K562 (cell line): ENCODE measurements at regions not wholly inside any gene's neighbourhood (a gene's known extent, or its start where the extent isn't known, plus 50 kb on each side); places are given as distances from the start of the nearest gene placed in this dataset.

Experiments used
- CHCHD3 ChIP-seq: fragments of 250-450 bp; sonication (Bioruptor Pico); IDR thresholded peaks from 2 replicates; pipeline ENCODE4 v2.1.2; 2022; ENCODE audit warnings: mild to moderate bottlenecking
- CTCF ChIP-seq, 3 experiments: IDR thresholded peaks in 2 of 3; conservative IDR thresholded peaks in 1 of 3; 2 replicates each; pipeline ENCODE4 v1.5.1; 2011 to 2012; ENCODE audit warnings: low read length in 3 of 3, mild to moderate bottlenecking in 3 of 3, control low read depth in 2 of 3, improper control_type of control experiment in 1 of 3, inconsistent platforms in 1 of 3, low read depth in 1 of 3, mixed read lengths in 1 of 3, moderate library complexity in 1 of 3; ENCODE audit not compliant: insufficient read depth in 2 of 3
- EHMT2 ChIP-seq: fragments of 450-650 bp; IDR thresholded peaks from 2 replicates; pipeline ENCODE4 v1.6.1; 2018; ENCODE audit warnings: antibody characterized with exemption
- HDGF ChIP-seq: fragments of 450-650 bp; IDR thresholded peaks from 2 replicates; pipeline ENCODE4 v1.6.1; 2016
- REST ChIP-seq, 2 experiments: fragments of 450-650 bp; formaldehyde crosslinking in 1 of 2; IDR thresholded peaks; 2 replicates each; pipeline versions ENCODE4 v1.4.0 to v1.6.1; 2014 to 2020; ENCODE audit warnings: mild to moderate bottlenecking in 2 of 2, borderline replicate concordance in 1 of 2, low read depth in 1 of 2
- STAT5A ChIP-seq: IDR thresholded peaks from 2 replicates; pipeline ENCODE4 v1.6.1; 2012; ENCODE audit warnings: low read length, inconsistent platforms, borderline replicate concordance
- TEAD4 ChIP-seq, 2 experiments: sonication (generic) in 1 of 2; formaldehyde crosslinking in 1 of 2; IDR thresholded peaks; 2 replicates each; pipeline versions ENCODE4 v1.6.1 to v1.8.0; 2012 to 2022; ENCODE audit warnings: borderline replicate concordance in 1 of 2, inconsistent platforms in 1 of 2, low read length in 1 of 2, mild to moderate bottlenecking in 1 of 2, missing genetic modification reagents in 1 of 2
- TFE3 ChIP-seq: fragments of 450-650 bp; formaldehyde crosslinking; IDR thresholded peaks from 2 replicates; pipeline ENCODE4 v1.4.0; 2020; ENCODE audit warnings: mild to moderate bottlenecking, mixed read lengths
- TRIM24 ChIP-seq, 2 experiments: fragments of 450-650 bp; IDR thresholded peaks; 2 replicates each; pipeline ENCODE4 v1.6.1; 2016
- ZNF224 ChIP-seq: sonication (generic); formaldehyde crosslinking; IDR thresholded peaks from 2 replicates; pipeline ENCODE4 v1.8.0; 2022; ENCODE audit warnings: mild to moderate bottlenecking, missing genetic modification reagents
- ZNF24 ChIP-seq: fragments of 450-650 bp; IDR thresholded peaks from 2 replicates; pipeline ENCODE4 v1.6.1; 2016

GRCh38 chr10:107898392-107898791 lies 733.9 kb upstream of the SORCS1 start:
- TF ChIP-seq CHCHD3 (CRISPR knock-in tag) (no peak), HDGF (no peak), TEAD4 (IDR thresholded peaks at IDR 0.05; ENCODE audit: low read length) (no peak), TEAD4 (CRISPR knock-in tag; IDR thresholded peaks at IDR 0.05; ENCODE audit: borderline replicate concordance) (no peak), ZNF224 (no peak), TFE3 (CRISPR knock-in tag) (no peak), CTCF (IDR thresholded peaks at IDR 0.05 in 2 of 3, conservative IDR thresholded peaks at IDR 0.05 in 1 of 3; ENCODE audit: insufficient read depth in 2 of 3, low read depth in 1 of 3, low read length in 3 of 3) (no peak), ZNF24 (no peak), REST (IDR thresholded peaks at IDR 0.05; ENCODE audit: borderline replicate concordance) (no peak), REST (CRISPR knock-in tag; IDR thresholded peaks at IDR 0.05; ENCODE audit: low read depth) (no peak), EHMT2 (no peak), STAT5A (no peak), TRIM24 (IDR thresholded peaks at IDR 0.05) (no peak)
